HL-60 (cell line): ENCODE measurements at regions not wholly inside any gene's neighbourhood (a gene's known extent, or its start where the extent isn't known, plus 50 kb on each side); places are given as distances from the start of the nearest gene placed in this dataset.
A peak's percentile ranks its signal among the peaks of the same experiment; 100 is the strongest.

Experiments used
- DNase-seq, 2 experiments: peaks; one replicate each; pipeline ENCODE4 v3.0.0-alpha.2; 2010 to 2020; ENCODE audit warnings: low read depth in 1 of 2, low spot score in 1 of 2
- H3K27ac ChIP-seq: fragments of 250-450 bp; sonication (Bioruptor Pico); replicated peaks from 2 replicates; pipeline ENCODE4 v1.5.1; 2020; ENCODE audit warnings: mild to moderate bottlenecking, moderate library complexity
- H3K27me3 ChIP-seq: fragments of 250-450 bp; sonication (Bioruptor Pico); 2 replicates; pipeline ENCODE4 v1.5.1; 2021; ENCODE audit warnings: mild to moderate bottlenecking, moderate library complexity; ENCODE audit not compliant: insufficient read depth, poor library complexity, severe bottlenecking
- H3K4me3 ChIP-seq: replicated peaks from 2 replicates; pipeline ENCODE4 v1.5.1; 2011; ENCODE audit warnings: mild to moderate bottlenecking, control low read depth, low read length; ENCODE audit not compliant: insufficient read depth
- CTCF ChIP-seq: IDR thresholded peaks from one replicate; pipeline ENCODE4 v1.5.1; 2011; ENCODE audit warnings: low read length, control low read depth, inconsistent platforms; ENCODE audit not compliant: insufficient read depth
- GABPA ChIP-seq: IDR thresholded peaks from 2 replicates; pipeline ENCODE4 v1.6.1; 2012; ENCODE audit warnings: low read depth
- POLR2AphosphoS5 ChIP-seq: IDR thresholded peaks from 2 replicates; pipeline ENCODE4 v1.6.1; 2012; ENCODE audit warnings: low read depth
- REST ChIP-seq: IDR thresholded peaks from 2 replicates; pipeline ENCODE4 v1.6.1; 2012; ENCODE audit warnings: low read depth; ENCODE audit not compliant: insufficient replicate concordance
- SPI1 ChIP-seq: IDR thresholded peaks from 2 replicates; pipeline ENCODE4 v1.6.1; 2012; ENCODE audit warnings: low read depth, mild to moderate bottlenecking, borderline replicate concordance

- no peak for TF ChIP-seq POLR2AphosphoS5
- TF ChIP-seq GABPA, result no peak
- TF ChIP-seq REST, result no peak
- TF ChIP-seq SPI1, result no peak
- no peak for TF ChIP-seq CTCF
- Histone ChIP-seq H3K4me3 (no peak overlapping the region), H3K27ac (no peak overlapping the region), H3K27me3 (peaks cover 2% of the 10 kb centered on the region)
- DNase-seq, result no peak
These were observed 84.0 kb upstream of the SLCO3A1 start for GRCh38 chr15:91769476-91769875.

- H3K27me3 ChIP-seq, result peaks cover 2% of the 10 kb centered on the region
- H3K27ac ChIP-seq, result no peak overlapping the region
- no peak overlapping the region for H3K4me3 ChIP-seq
- no peak for DNase-seq
- TF ChIP-seq SPI1, result peak; percentile 94
- no peak for TF ChIP-seq GABPA
These were observed 83.6 kb upstream of the SLCO3A1 start for GRCh38 chr15:91769894-91770293.

GRCh38 chr15:91776104-91776503 lies 77.4 kb upstream of the SLCO3A1 start:
- no peak for DNase-seq
- TF ChIP-seq SPI1 (no peak), GABPA (no peak)
- H3K4me3 ChIP-seq, result no peak overlapping the region
- no peaks in the 10 kb centered on the region for H3K27me3 ChIP-seq
- no peak overlapping the region for H3K27ac ChIP-seq

GRCh38 chr15:91779960-91780359 lies 73.5 kb upstream of the SLCO3A1 start:
- no peak for DNase-seq
- Histone ChIP-seq H3K27me3 (no peaks in the 10 kb centered on the region), H3K27ac (no peak overlapping the region), H3K4me3 (no peak overlapping the region)
- no peak for TF ChIP-seq REST
- TF ChIP-seq POLR2AphosphoS5, result no peak
- no peak for TF ChIP-seq SPI1
- no peak for TF ChIP-seq GABPA
- TF ChIP-seq CTCF, result no peak

GRCh38 chr15:91780387-91780786 lies 73.1 kb upstream of the SLCO3A1 start:
- H3K27ac ChIP-seq, result no peak overlapping the region
- no peaks in the 10 kb centered on the region for H3K27me3 ChIP-seq
- H3K4me3 ChIP-seq, result no peak overlapping the region
- DNase-seq, result peak in 1 of 2 experiments; percentile 13
- no peak for TF ChIP-seq REST
- no peak for TF ChIP-seq SPI1
- no peak for TF ChIP-seq GABPA
- no peak for TF ChIP-seq POLR2AphosphoS5
- no peak for TF ChIP-seq CTCF
